H9 (cell line): ENCODE measurements at regions not wholly inside any gene's neighbourhood (a gene's known extent, or its start where the extent isn't known, plus 50 kb on each side); places are given as distances from the start of the nearest gene placed in this dataset.

Experiments used
- DNase-seq: peaks from one replicate; pipeline ENCODE4 v3.0.0-alpha.2; 2017
- H2AFZ ChIP-seq: one replicate; pipeline ENCODE4 v1.6.1; 2013; ENCODE audit warnings: mild to moderate bottlenecking, low read length, control low read depth, moderate library complexity
- H2AK5ac ChIP-seq: 2 replicates; pipeline ENCODE4 v1.6.1; 2013; ENCODE audit warnings: low read length, control low read depth, mixed read lengths; ENCODE audit not compliant: insufficient read length
- H2BK120ac ChIP-seq: one replicate; pipeline ENCODE4 v1.6.1; 2013; ENCODE audit warnings: low read depth, mild to moderate bottlenecking, low read length, control low read depth, inconsistent platforms; ENCODE audit not compliant: poor library complexity, severe bottlenecking
- H2BK12ac ChIP-seq: 2 replicates; pipeline ENCODE4 v1.6.1; 2013; ENCODE audit warnings: low read length, control low read depth, mixed read lengths, low read depth; ENCODE audit not compliant: insufficient read length
- H2BK15ac ChIP-seq: 2 replicates; pipeline ENCODE4 v1.6.1; 2013; ENCODE audit warnings: low read depth, low read length, control low read depth
- H2BK20ac ChIP-seq: one replicate; pipeline ENCODE4 v1.6.1; 2013; ENCODE audit warnings: low read depth, mild to moderate bottlenecking, low read length, control low read depth, inconsistent platforms; ENCODE audit not compliant: poor library complexity, severe bottlenecking
- H2BK5ac ChIP-seq: 2 replicates; pipeline ENCODE4 v1.6.1; 2013; ENCODE audit warnings: low read length, control low read depth, mixed read lengths; ENCODE audit not compliant: insufficient read length
- H3K14ac ChIP-seq: 2 replicates; pipeline ENCODE4 v1.6.1; 2013; ENCODE audit warnings: low read length, control low read depth; ENCODE audit not compliant: insufficient read depth
- H3K18ac ChIP-seq: 2 replicates; pipeline ENCODE4 v1.6.1; 2013; ENCODE audit warnings: low read depth, mild to moderate bottlenecking, mixed read lengths, low read length, control low read depth; ENCODE audit not compliant: insufficient read length
- H3K23ac ChIP-seq: 2 replicates; pipeline ENCODE4 v1.6.1; 2013; ENCODE audit warnings: low read length, control low read depth, mixed read lengths, low read depth; ENCODE audit not compliant: insufficient read length
- H3K23me2 ChIP-seq: 2 replicates; pipeline ENCODE4 v1.6.1; 2013; ENCODE audit warnings: low read depth, mild to moderate bottlenecking, mixed read lengths, low read length, control low read depth; ENCODE audit not compliant: insufficient read length, poor library complexity, severe bottlenecking
- H3K27ac ChIP-seq: 2 replicates; pipeline ENCODE4 v1.5.1; 2013; ENCODE audit warnings: low read length, control low read depth, mixed read lengths, low read depth; ENCODE audit not compliant: insufficient read length
- H3K27me3 ChIP-seq: 2 replicates; pipeline ENCODE4 v1.6.1; 2013; ENCODE audit warnings: low read length, control low read depth, inconsistent platforms; ENCODE audit not compliant: insufficient read depth
- H3K4ac ChIP-seq: 2 replicates; pipeline ENCODE4 v1.6.1; 2013; ENCODE audit warnings: low read depth, mild to moderate bottlenecking, control low read depth, inconsistent platforms, low read length, moderate library complexity
- H3K4me1 ChIP-seq: 2 replicates; pipeline ENCODE4 v1.6.1; 2013; ENCODE audit warnings: low read length, control low read depth, inconsistent platforms; ENCODE audit not compliant: insufficient read depth
- H3K4me2 ChIP-seq: 2 replicates; pipeline ENCODE4 v1.6.1; 2013; ENCODE audit warnings: low read length, control low read depth, mixed read lengths; ENCODE audit not compliant: insufficient read length, insufficient read depth
- H3K56ac ChIP-seq: 2 replicates; pipeline ENCODE4 v1.6.1; 2013; ENCODE audit warnings: low read depth, mild to moderate bottlenecking, mixed read lengths, low read length, control low read depth; ENCODE audit not compliant: insufficient read length
- H3K79me1 ChIP-seq: 2 replicates; pipeline ENCODE4 v1.6.1; 2013; ENCODE audit warnings: low read depth, mild to moderate bottlenecking, moderate library complexity, low read length, control low read depth, inconsistent platforms; ENCODE audit not compliant: insufficient read depth, poor library complexity, severe bottlenecking
- H3K79me2 ChIP-seq: 2 replicates; pipeline ENCODE4 v1.6.1; 2013; ENCODE audit warnings: low read length, control low read depth, inconsistent platforms; ENCODE audit not compliant: insufficient read depth
- H3K9ac ChIP-seq: 2 replicates; pipeline ENCODE4 v1.6.1; 2013; ENCODE audit warnings: low read length, control low read depth, mixed read lengths; ENCODE audit not compliant: insufficient read length; ENCODE audit errors: extremely low read depth
- H3K9me3 ChIP-seq: one replicate; pipeline ENCODE4 v1.6.1; 2013; ENCODE audit warnings: low read depth, low read length, inconsistent platforms; ENCODE audit not compliant: control insufficient read depth
- H3T11ph ChIP-seq: one replicate; pipeline ENCODE4 v1.6.1; 2013; ENCODE audit warnings: mild to moderate bottlenecking, low read length, control low read depth, inconsistent platforms
- H4K20me1 ChIP-seq: one replicate; pipeline ENCODE4 v1.6.1; 2013; ENCODE audit not compliant: control insufficient read depth, insufficient read length, insufficient read depth
- H4K5ac ChIP-seq: 2 replicates; pipeline ENCODE4 v1.6.1; 2013; ENCODE audit warnings: low read depth, mild to moderate bottlenecking, mixed read lengths, low read length, control low read depth; ENCODE audit not compliant: insufficient read length
- H4K8ac ChIP-seq: replicated peaks from 2 replicates; pipeline ENCODE4 v1.6.1; 2013; ENCODE audit warnings: low read length, control low read depth, mixed read lengths, low read depth; ENCODE audit not compliant: insufficient read length
- H4K91ac ChIP-seq: 2 replicates; pipeline ENCODE4 v1.6.1; 2013; ENCODE audit warnings: low read depth, mild to moderate bottlenecking, moderate library complexity, mixed read lengths, low read length, control low read depth; ENCODE audit not compliant: insufficient read length
- H3K27ac Mint-ChIP-seq, 3 experiments: 2 replicates in 2 of 3; 3 replicates in 1 of 3; pipeline ENCODE4 v1.8.0; 2020 to 2021; ENCODE audit warnings: mixed read lengths in 3 of 3, mild to moderate bottlenecking in 1 of 3, moderate library complexity in 1 of 3
- H3K27me3 Mint-ChIP-seq: 2 replicates; pipeline ENCODE4 v1.8.0; 2021; ENCODE audit warnings: low read depth, mild to moderate bottlenecking, moderate library complexity, mixed read lengths
- H3K36me3 Mint-ChIP-seq, 3 experiments: 2 replicates in 2 of 3; 3 replicates in 1 of 3; pipeline ENCODE4 v1.8.0; 2020 to 2021; ENCODE audit warnings: low read depth in 3 of 3, mixed read lengths in 3 of 3; ENCODE audit not compliant: insufficient read depth in 1 of 3
- H3K4me1 Mint-ChIP-seq, 2 experiments: 2 replicates each; pipeline ENCODE4 v1.8.0; 2020; ENCODE audit warnings: mixed read lengths in 2 of 2
- H3K4me3 Mint-ChIP-seq, 2 experiments: 2 replicates in 1 of 2; 3 replicates in 1 of 2; pipeline ENCODE4 v1.8.0; 2020 to 2021; ENCODE audit warnings: mild to moderate bottlenecking in 2 of 2, mixed read lengths in 2 of 2, moderate library complexity in 1 of 2
- H3K9me3 Mint-ChIP-seq, 2 experiments: 2 replicates in 1 of 2; 3 replicates in 1 of 2; pipeline ENCODE4 v1.8.0; 2020; ENCODE audit warnings: mild to moderate bottlenecking in 2 of 2, mixed read lengths in 2 of 2, moderate library complexity in 1 of 2
- WGBS: extraction: QIAGEN DNeasy Blood & Tissue Kit; methylation state at CpG from one replicate; pipeline ENCODE4 v1.1.7; 2013; ENCODE audit warnings: missing lambda C conversion rate, low lambda C conversion rate, mixed read lengths; ENCODE audit not compliant: insufficient read length; ENCODE audit errors: extremely low coverage; 5-methylcytosine and 5-hydroxymethylcytosine counted together
- TF ChIP-seq, protein P1 (sequence below): fragments of 200-600 bp; sonication (generic); conservative IDR thresholded peaks from 3 replicates; pipeline ENCODE4 v1.8.0; 2021; ENCODE audit warnings: antibody characterized with exemption, mild to moderate bottlenecking

GRCh38 chr14:44040561-44040960, 466.5 kb downstream of the FSCB start:
- Histone ChIP-seq H2BK12ac (no peak overlapping the region), H2AFZ (no peak overlapping the region), H3K79me1 (no peaks in the 10 kb centered on the region), H3K27me3 (no peaks in the 10 kb centered on the region), H3K4ac (no peak overlapping the region), H2AK5ac (no peak overlapping the region), H3K23me2 (no peaks in the 10 kb centered on the region), H4K91ac (no peak overlapping the region), H2BK20ac (no peak overlapping the region), H2BK15ac (no peak overlapping the region), H3K4me2 (no peak overlapping the region), H3K18ac (no peak overlapping the region), H3K4me1 (no peaks in the 10 kb centered on the region), H3K79me2 (no peaks in the 10 kb centered on the region), H2BK120ac (no peak overlapping the region), H4K5ac (no peak overlapping the region), H3K9ac (no peak overlapping the region), H4K8ac (no peak overlapping the region), H2BK5ac (no peak overlapping the region), H3K56ac (no peak overlapping the region), H3K9me3 (peaks cover 8% of the 10 kb centered on the region), H3K27ac (no peak overlapping the region), H3K14ac (no peak overlapping the region), H3K23ac (no peak overlapping the region), H4K20me1 (no peaks in the 10 kb centered on the region), H3T11ph (no peak overlapping the region)
- Mint-ChIP-seq H3K27me3 (no peaks in the 10 kb centered on the region), H3K4me3 (no peak overlapping the region), H3K9me3 (peaks cover 18 to 28% of the 10 kb centered on the region in 2 experiments), H3K36me3 (peaks cover 10 to 27% (median 12%) of the 10 kb centered on the region in 3 experiments), H3K27ac (no peak overlapping the region), H3K4me1 (no peaks in the 10 kb centered on the region; a peak in 1 of 4 replicates)
- no CpG with 5 or more reads among the region's 1 CpG for WGBS
- DNase-seq, result no peak
- TF ChIP-seq, protein P1, sequence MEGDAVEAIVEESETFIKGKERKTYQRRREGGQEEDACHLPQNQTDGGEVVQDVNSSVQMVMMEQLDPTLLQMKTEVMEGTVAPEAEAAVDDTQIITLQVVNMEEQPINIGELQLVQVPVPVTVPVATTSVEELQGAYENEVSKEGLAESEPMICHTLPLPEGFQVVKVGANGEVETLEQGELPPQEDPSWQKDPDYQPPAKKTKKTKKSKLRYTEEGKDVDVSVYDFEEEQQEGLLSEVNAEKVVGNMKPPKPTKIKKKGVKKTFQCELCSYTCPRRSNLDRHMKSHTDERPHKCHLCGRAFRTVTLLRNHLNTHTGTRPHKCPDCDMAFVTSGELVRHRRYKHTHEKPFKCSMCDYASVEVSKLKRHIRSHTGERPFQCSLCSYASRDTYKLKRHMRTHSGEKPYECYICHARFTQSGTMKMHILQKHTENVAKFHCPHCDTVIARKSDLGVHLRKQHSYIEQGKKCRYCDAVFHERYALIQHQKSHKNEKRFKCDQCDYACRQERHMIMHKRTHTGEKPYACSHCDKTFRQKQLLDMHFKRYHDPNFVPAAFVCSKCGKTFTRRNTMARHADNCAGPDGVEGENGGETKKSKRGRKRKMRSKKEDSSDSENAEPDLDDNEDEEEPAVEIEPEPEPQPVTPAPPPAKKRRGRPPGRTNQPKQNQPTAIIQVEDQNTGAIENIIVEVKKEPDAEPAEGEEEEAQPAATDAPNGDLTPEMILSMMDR, result no peak
